GM12878 (cell line): ENCODE measurements at regions not wholly inside any gene's neighbourhood (a gene's known extent, or its start where the extent isn't known, plus 50 kb on each side); places are given as distances from the start of the nearest gene placed in this dataset.

Experiments
- ATAC-seq: fragments of 200-7000 bp; cut with Tn5 transposase; 3 replicates; pipeline ENCODE4 v1.9.1; 2020; ENCODE audit warnings: mild to moderate bottlenecking, moderate library complexity
- BruUV-seq: library from RNA; stranded (reverse); fragments of 400-500 nt; replicated peaks from 2 replicates; lab custom pipeline; 2021; lab: Mats Ljungman, UMichigan
- CTCF ChIA-PET: fragments of 300-600 bp; sonication (Branson Sonifier 250); formaldehyde crosslinking; extraction: SDS; loops from one replicate; lab custom pipeline; 2021; ENCODE audit warnings: inconsistent platforms; lab: Yijun Ruan, JAX
- POLR2A ChIA-PET: fragments of 350-600 bp; formaldehyde crosslinking; extraction: SDS; loops from one replicate; lab custom pipeline; 2021; ENCODE audit warnings: inconsistent platforms; lab: Charles Lee
- RAD21 ChIA-PET: fragments of 300-600 bp; sonication (Branson Sonifier 250); formaldehyde crosslinking; loops from one replicate; lab custom pipeline; 2023; ENCODE audit warnings: antibody characterized with exemption; ENCODE audit not compliant: unreplicated experiment; lab: Charles Lee
- SMC1A ChIA-PET: fragments of 300-600 bp; sonication (Branson Sonifier 250); formaldehyde crosslinking; loops from one replicate; lab custom pipeline; 2023; ENCODE audit not compliant: unreplicated experiment, uncharacterized antibody; lab: Charles Lee
- DNase-seq: peaks from one replicate; pipeline ENCODE4 v3.0.0-alpha.2; 2011; ENCODE audit warnings: low read depth, low spot score
- FAIRE-seq: peaks from 3 replicates; lab custom pipeline; 2011; peaks lifted over from hg19 to GRCh38; lab: Jason Lieb, UNC
- H2AFZ ChIP-seq: 2 replicates; pipeline ENCODE4 v1.6.0; 2011; ENCODE audit warnings: low read depth, low read length, control low read depth; ENCODE audit not compliant: control insufficient read depth
- H3K27ac ChIP-seq: 2 replicates; pipeline ENCODE4 v1.5.1; 2011; ENCODE audit warnings: control low read depth; ENCODE audit not compliant: control insufficient read depth, insufficient read depth
- H3K27me3 ChIP-seq, 2 experiments: replicated peaks in 1 of 2; 2 replicates each; pipeline versions ENCODE4 v1.6.0 to v1.6.1; 2011; ENCODE audit warnings: low read length in 1 of 2; ENCODE audit not compliant: control insufficient read depth in 2 of 2, insufficient read depth in 2 of 2
- H3K36me3 ChIP-seq, 2 experiments: 2 replicates each; pipeline ENCODE4 v1.5.1; 2011; ENCODE audit warnings: low read length in 1 of 2; ENCODE audit not compliant: control insufficient read depth in 2 of 2, insufficient read depth in 2 of 2
- H3K4me1 ChIP-seq: 2 replicates; pipeline ENCODE4 v1.6.1; 2011; ENCODE audit warnings: mild to moderate bottlenecking, low read length, moderate library complexity, mixed read lengths; ENCODE audit not compliant: control insufficient read depth, insufficient read depth
- H3K4me2 ChIP-seq: 2 replicates; pipeline ENCODE4 v1.6.0; 2011; ENCODE audit warnings: control low read depth; ENCODE audit not compliant: control insufficient read depth, insufficient read depth
- H3K4me3 ChIP-seq: fragments of 200-600 bp; sonication (generic); 2 replicates; pipeline ENCODE4 v1.5.1; 2016
- H3K79me2 ChIP-seq: 2 replicates; pipeline ENCODE4 v1.6.0; 2011; ENCODE audit warnings: low read length; ENCODE audit not compliant: control insufficient read depth, insufficient read depth
- H3K9ac ChIP-seq: 2 replicates; pipeline ENCODE4 v1.8.0; 2011; ENCODE audit warnings: low read length, control low read depth, mixed read lengths; ENCODE audit not compliant: control insufficient read depth, insufficient read depth
- H3K9me3 ChIP-seq: replicated peaks from 3 replicates; pipeline ENCODE4 v1.5.1; 2011; ENCODE audit warnings: mild to moderate bottlenecking, low read length; ENCODE audit not compliant: control insufficient read depth, insufficient read depth
- H4K20me1 ChIP-seq: 2 replicates; pipeline ENCODE4 v1.6.0; 2011; ENCODE audit not compliant: control insufficient read depth, insufficient read depth
- EP300 ChIP-seq, 2 experiments: fragments of 150-350 bp in 1 of 2; IDR thresholded peaks; 2 replicates each; pipeline ENCODE4 v1.6.1; 2011 to 2012; ENCODE audit warnings: low read depth in 2 of 2, low read length in 2 of 2, borderline replicate concordance in 1 of 2, improper control_type of control experiment in 1 of 2, inconsistent platforms in 1 of 2; ENCODE audit not compliant: control insufficient read depth in 1 of 2
- IKZF2 ChIP-seq, 2 experiments: fragments of 450-650 bp; IDR thresholded peaks; 2 replicates each; pipeline ENCODE4 v1.6.1; 2017; ENCODE audit warnings: mild to moderate bottlenecking in 2 of 2, moderate library complexity in 2 of 2
- MEF2A ChIP-seq: IDR thresholded peaks from 2 replicates; pipeline ENCODE4 v1.6.1; 2011; ENCODE audit warnings: low read depth, mild to moderate bottlenecking, low read length, moderate library complexity; ENCODE audit not compliant: insufficient read depth
- RAD21 ChIP-seq: IDR thresholded peaks from 2 replicates; pipeline ENCODE4 v1.6.1; 2011; ENCODE audit warnings: mild to moderate bottlenecking, low read depth, low read length, moderate library complexity; ENCODE audit not compliant: insufficient read depth
- SMC3 ChIP-seq: IDR thresholded peaks from 2 replicates; pipeline ENCODE4 v1.6.1; 2011; ENCODE audit warnings: low read length, improper control_type of control experiment, borderline replicate concordance
- WGBS: methylation state at CpG from one replicate; pipeline ENCODE4 v1.1.6; 2016; ENCODE audit warnings: low lambda C conversion rate; ENCODE audit not compliant: insufficient replicate concordance, insufficient coverage; ENCODE audit errors: missing lambda C conversion rate; 5-methylcytosine and 5-hydroxymethylcytosine counted together
- in situ Hi-C: fragments of 300-500 bp; cut with MboI; formaldehyde crosslinking; loops from 9 replicates; pipeline ENCODE4 v1.14.3; 2018; ENCODE audit warnings: mixed read lengths
- intact Hi-C: fragments of 100-400 bp; cut with micrococcal nuclease; formaldehyde crosslinking; loops from one replicate; pipeline ENCODE4 v1.14.2; 2022; ENCODE audit not compliant: unreplicated experiment
- TF ChIP-seq, protein P1 (sequence below): fragments of 450-650 bp; formaldehyde crosslinking; IDR thresholded peaks from 2 replicates; pipeline ENCODE4 v1.5.0; 2022; ENCODE audit warnings: mild to moderate bottlenecking, missing genetic modification characterization
- TF ChIP-seq, protein P2 (sequence below), 3 experiments: IDR thresholded peaks in 2 of 3; conservative IDR thresholded peaks in 1 of 3; 2 replicates each; pipeline ENCODE4 v1.5.1; 2011; ENCODE audit warnings: low read depth in 3 of 3, low read length in 3 of 3, mild to moderate bottlenecking in 3 of 3, control low read depth in 2 of 3, moderate library complexity in 2 of 3, inconsistent platforms in 1 of 3, mixed read lengths in 1 of 3; ENCODE audit not compliant: control insufficient read depth in 2 of 3, insufficient read depth in 1 of 3; ENCODE audit errors: extremely low read depth in 1 of 3
- TF ChIP-seq, protein P3 (sequence below): fragments of 450-650 bp; IDR thresholded peaks from 2 replicates; pipeline ENCODE4 v1.6.1; 2017; ENCODE audit warnings: mild to moderate bottlenecking, moderate library complexity

DNA sequence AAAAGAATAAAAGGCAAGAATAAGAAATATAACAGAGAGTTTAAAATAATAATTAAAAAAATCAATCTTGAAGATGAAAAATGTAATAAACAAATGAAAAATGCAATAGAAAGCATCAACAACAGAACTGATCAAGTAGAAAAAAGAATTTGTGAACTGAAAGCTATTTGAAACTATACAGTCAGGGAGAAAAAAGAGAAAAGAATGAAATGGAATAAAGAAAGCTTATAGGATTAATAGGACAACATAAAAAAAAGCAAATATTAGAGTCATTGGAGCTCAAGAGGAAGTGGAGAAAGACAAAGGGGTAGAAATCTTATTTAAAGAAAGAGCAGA lies 126.8 kb upstream of the RPL34 start (continued):
- TF ChIP-seq, protein P1, sequence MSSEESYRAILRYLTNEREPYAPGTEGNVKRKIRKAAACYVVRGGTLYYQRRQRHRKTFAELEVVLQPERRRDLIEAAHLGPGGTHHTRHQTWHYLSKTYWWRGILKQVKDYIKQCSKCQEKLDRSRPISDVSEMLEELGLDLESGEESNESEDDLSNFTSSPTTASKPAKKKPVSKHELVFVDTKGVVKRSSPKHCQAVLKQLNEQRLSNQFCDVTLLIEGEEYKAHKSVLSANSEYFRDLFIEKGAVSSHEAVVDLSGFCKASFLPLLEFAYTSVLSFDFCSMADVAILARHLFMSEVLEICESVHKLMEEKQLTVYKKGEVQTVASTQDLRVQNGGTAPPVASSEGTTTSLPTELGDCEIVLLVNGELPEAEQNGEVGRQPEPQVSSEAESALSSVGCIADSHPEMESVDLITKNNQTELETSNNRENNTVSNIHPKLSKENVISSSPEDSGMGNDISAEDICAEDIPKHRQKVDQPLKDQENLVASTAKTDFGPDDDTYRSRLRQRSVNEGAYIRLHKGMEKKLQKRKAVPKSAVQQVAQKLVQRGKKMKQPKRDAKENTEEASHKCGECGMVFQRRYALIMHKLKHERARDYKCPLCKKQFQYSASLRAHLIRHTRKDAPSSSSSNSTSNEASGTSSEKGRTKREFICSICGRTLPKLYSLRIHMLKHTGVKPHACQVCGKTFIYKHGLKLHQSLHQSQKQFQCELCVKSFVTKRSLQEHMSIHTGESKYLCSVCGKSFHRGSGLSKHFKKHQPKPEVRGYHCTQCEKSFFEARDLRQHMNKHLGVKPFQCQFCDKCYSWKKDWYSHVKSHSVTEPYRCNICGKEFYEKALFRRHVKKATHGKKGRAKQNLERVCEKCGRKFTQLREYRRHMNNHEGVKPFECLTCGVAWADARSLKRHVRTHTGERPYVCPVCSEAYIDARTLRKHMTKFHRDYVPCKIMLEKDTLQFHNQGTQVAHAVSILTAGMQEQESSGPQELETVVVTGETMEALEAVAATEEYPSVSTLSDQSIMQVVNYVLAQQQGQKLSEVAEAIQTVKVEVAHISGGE (CRISPR knock-in tag), result no peak
- no peak for TF ChIP-seq IKZF2 (IDR thresholded peaks at IDR 0.05)
- TF ChIP-seq EP300 (IDR thresholded peaks at IDR 0.05; ENCODE audit: borderline replicate concordance in 1 of 2, control insufficient read depth in 1 of 2, low read depth in 2 of 2, low read length in 2 of 2), result no peak

DNA sequence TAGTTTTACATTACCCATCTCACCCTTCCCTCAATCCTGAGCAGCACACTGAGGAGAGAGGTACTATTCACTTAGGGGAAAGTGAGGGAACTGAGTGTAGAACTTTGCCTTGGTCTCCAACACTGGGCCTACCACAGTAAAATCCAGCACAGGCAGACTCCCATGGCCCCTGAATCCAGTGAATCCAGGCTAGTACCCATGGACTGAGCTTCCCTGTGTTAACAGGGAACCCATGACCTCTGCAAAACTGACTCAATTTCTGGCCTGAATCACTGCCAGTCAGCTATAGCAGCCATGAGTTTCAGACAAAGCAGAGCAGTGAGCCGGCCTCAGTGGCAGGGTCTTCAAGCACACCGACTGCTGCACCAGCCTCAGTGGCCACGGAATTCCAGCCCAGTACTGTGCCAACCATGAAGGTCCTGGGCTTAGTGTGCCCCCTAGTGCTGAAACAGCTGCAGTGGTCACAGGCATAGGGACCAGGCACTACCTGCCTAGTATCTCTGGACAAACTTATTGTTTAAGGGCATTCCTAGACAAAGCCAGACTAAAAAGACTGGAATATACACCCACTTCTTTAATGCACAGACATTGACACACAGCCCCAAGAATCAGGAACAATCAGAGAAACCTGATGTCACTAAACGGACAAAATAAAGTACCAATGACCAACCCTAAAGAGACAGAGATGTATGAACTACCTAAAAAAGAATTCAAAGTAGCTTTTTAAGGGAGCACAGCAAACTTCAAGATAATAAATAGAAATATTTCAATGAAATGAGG lies 127.4 kb upstream of the RPL34 start:
- H3K9me3 ChIP-seq, result no peaks in the 10 kb centered on the region; the same call in 1 of the 3 replicates
- SMC1A ChIA-PET, result interaction anchor here (0.5 to 3.1 kb wide), 2 partner anchors 474 to 580 kb away, joined by 3 to 11 read pairs; no protein-coding TSS in a partner anchor
- no peak for FAIRE-seq
- no peak overlapping the region for H3K9ac ChIP-seq
- in situ Hi-C loops, result loop anchor here (10.0 kb wide), 1 partner anchor 468 kb away; no protein-coding TSS in a partner anchor
- H3K79me2 ChIP-seq, result no peaks in the 10 kb centered on the region
- TF ChIP-seq MEF2A (no peak), SMC3 (peak; percentile 49; the same call in 1 of the 2 replicates), RAD21 (peak; percentile 57)
- TF ChIP-seq, protein P2, sequence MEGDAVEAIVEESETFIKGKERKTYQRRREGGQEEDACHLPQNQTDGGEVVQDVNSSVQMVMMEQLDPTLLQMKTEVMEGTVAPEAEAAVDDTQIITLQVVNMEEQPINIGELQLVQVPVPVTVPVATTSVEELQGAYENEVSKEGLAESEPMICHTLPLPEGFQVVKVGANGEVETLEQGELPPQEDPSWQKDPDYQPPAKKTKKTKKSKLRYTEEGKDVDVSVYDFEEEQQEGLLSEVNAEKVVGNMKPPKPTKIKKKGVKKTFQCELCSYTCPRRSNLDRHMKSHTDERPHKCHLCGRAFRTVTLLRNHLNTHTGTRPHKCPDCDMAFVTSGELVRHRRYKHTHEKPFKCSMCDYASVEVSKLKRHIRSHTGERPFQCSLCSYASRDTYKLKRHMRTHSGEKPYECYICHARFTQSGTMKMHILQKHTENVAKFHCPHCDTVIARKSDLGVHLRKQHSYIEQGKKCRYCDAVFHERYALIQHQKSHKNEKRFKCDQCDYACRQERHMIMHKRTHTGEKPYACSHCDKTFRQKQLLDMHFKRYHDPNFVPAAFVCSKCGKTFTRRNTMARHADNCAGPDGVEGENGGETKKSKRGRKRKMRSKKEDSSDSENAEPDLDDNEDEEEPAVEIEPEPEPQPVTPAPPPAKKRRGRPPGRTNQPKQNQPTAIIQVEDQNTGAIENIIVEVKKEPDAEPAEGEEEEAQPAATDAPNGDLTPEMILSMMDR (IDR thresholded peaks at IDR 0.05 in 2 of 3, conservative IDR thresholded peaks at IDR 0.05 in 1 of 3; ENCODE audit: control insufficient read depth in 2 of 3, extremely low read depth in 1 of 3, insufficient read depth in 1 of 3, low read depth in 3 of 3, low read length in 3 of 3), result peak; percentile 41 to 63 (median 47); a peak in 5 of 6 replicates
- TF ChIP-seq, protein P3, sequence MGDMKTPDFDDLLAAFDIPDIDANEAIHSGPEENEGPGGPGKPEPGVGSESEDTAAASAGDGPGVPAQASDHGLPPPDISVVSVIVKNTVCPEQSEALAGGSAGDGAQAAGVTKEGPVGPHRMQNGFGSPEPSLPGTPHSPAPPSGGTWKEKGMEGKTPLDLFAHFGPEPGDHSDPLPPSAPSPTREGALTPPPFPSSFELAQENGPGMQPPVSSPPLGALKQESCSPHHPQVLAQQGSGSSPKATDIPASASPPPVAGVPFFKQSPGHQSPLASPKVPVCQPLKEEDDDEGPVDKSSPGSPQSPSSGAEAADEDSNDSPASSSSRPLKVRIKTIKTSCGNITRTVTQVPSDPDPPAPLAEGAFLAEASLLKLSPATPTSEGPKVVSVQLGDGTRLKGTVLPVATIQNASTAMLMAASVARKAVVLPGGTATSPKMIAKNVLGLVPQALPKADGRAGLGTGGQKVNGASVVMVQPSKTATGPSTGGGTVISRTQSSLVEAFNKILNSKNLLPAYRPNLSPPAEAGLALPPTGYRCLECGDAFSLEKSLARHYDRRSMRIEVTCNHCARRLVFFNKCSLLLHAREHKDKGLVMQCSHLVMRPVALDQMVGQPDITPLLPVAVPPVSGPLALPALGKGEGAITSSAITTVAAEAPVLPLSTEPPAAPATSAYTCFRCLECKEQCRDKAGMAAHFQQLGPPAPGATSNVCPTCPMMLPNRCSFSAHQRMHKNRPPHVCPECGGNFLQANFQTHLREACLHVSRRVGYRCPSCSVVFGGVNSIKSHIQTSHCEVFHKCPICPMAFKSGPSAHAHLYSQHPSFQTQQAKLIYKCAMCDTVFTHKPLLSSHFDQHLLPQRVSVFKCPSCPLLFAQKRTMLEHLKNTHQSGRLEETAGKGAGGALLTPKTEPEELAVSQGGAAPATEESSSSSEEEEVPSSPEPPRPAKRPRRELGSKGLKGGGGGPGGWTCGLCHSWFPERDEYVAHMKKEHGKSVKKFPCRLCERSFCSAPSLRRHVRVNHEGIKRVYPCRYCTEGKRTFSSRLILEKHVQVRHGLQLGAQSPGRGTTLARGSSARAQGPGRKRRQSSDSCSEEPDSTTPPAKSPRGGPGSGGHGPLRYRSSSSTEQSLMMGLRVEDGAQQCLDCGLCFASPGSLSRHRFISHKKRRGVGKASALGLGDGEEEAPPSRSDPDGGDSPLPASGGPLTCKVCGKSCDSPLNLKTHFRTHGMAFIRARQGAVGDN, result no peak
- H2AFZ ChIP-seq, result no peak overlapping the region
- no peak overlapping the region for H3K27ac ChIP-seq
- no peaks in the 10 kb centered on the region for H3K27me3 ChIP-seq
- intact Hi-C loops, result loop anchor here (1.0 kb wide), 2 partner anchors 463 to 475 kb away; no protein-coding TSS in a partner anchor
- H4K20me1 ChIP-seq, result no peaks in the 10 kb centered on the region
- no TSS peak for BruUV-seq
- H3K4me2 ChIP-seq, result no peak overlapping the region
- H3K4me1 ChIP-seq, result no peaks in the 10 kb centered on the region
- H3K36me3 ChIP-seq, result no peaks in the 10 kb centered on the region
- RAD21 ChIA-PET, result interaction anchor here (0.8 to 0.9 kb wide), 2 partner anchors 461 to 463 kb away, joined by 3 read pairs; no protein-coding TSS in a partner anchor
- 25% methylated on average over 4 of the region's 4 CpGs for WGBS
- POLR2A ChIA-PET, result no interaction called here
- no peak overlapping the region for H3K4me3 ChIP-seq
- no peak for DNase-seq
- ATAC-seq, result peak; percentile 95
- CTCF ChIA-PET, result interaction anchor here (0.6 to 2.1 kb wide), 4 partner anchors 98 to 474 kb away, joined by 3 to 17 read pairs (median 4); no protein-coding TSS in a partner anchor
